GM21367 (cell line): ENCODE measurements at regions not wholly inside any gene's neighbourhood (a gene's known extent, or its start where the extent isn't known, plus 50 kb on each side); places are given as distances from the start of the nearest gene placed in this dataset.
A peak's percentile ranks its signal among the peaks of the same experiment; 100 is the strongest.

Source experiments
- ATAC-seq: cut with Tn5 transposase; IDR thresholded peaks from one replicate; pipeline ENCODE4 v1.9.1; 2021; ENCODE audit not compliant: unreplicated experiment

DNA sequence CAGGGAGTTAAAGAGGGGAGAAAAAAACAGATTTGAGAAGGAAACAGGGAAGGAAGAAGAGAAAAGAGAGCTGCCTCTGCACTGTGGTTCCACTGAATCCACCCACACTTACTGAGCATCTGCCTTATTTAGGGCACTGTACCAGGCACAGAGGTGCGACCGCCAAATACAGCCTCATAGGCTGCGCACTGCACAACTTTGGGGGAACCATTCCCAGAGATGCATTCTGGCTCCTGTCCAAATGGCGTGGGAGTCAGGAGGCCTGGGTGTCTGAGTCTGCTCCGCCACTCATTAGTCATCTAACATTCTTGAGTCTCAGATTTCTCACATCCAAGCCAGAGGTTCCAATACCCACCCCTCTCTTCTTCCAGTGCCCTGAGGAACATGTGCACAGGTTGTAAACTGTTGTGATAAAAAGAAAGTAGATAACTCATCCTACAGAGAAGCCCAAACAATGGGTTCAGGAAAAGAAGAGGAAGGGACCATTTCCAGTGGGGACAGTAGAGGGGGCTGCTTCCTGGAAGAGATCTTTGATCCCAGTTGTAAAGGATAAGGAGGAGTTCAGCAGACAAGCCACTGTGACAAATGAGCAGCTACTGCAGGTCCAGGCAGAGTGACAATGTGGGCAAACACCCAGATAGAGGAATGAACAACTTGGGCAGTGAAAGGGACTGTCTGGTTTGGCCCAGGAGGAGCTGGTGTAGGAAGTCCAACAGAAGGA lies 254.6 kb downstream of the UACA start:
- no peak for ATAC-seq

DNA sequence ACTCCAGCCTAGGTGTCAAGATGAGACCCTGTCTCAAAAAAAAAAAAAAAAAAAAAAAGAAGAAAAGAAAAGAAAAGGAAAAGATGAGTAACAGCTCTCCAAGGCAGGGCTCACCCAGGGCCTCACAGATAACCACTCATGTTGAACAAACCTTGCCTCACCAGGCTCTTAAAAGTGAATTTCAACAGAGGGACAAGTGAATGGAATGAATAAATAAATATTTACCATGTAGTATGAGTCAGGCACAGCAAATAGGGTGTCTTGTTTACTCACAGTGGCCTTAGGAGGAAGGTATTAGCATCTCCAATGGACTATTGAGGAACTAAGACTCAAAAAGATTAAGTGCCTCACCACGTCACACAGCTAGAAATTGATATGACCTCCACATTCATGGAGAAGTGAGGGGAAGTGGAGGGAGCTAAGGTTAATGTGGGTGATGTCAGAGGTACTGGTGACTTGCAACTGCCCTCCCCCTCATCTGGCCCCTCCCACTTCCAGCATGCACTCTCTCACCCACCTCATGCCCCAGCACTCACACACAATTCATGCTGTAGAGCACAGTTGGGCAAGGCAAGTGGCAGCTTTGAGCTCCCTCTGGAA lies 255.5 kb downstream of the UACA start:
- ATAC-seq, result no peak

GRCh38 chr15:70505936-70506912 lies 257.1 kb downstream of the UACA start:
- no peak for ATAC-seq

DNA sequence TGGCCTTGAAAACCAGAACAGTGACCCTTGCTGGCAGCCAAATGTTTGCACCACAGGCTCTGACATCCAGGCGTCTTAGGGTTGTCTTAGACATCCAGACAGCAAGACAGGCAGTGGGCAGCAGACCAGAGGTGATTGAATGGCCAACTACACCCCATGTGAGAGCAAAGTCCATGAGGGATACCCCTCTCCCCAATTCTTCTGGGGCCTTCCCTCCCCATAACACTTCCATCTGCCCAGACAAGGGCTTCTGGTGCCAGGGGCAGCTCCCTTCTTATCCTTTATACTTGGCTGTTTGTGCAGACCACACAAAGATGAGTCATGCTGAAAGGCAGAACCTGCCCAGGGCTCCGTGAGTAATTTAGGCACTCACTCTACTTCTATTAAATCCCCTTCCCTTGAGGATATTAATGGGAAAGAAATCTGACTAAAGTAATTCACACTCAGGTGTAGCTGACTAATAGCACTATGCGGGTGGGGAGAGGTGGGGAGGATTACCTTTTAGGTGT lies 257.9 kb downstream of the UACA start:
- ATAC-seq, result no peak

DNA sequence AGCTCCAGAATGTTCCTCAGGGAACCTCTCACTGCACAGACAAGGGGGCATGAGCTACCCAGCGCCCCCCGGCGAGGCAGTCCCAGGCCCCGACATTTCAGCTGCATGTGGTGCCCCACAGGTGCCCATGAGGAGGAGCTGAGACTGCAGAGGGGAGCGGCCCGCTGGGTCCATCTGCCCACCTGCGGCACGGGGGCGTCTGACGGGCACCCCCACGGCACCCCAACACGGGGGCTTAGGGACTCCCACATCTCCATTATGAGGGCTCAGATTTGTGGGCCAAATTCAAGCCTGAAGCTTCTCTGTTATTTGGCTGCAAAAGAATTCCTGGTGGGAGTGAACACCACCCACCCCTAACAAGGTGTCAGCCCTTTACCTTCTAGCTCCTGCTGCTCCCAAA lies 258.4 kb downstream of the UACA start:
- no peak for ATAC-seq

DNA sequence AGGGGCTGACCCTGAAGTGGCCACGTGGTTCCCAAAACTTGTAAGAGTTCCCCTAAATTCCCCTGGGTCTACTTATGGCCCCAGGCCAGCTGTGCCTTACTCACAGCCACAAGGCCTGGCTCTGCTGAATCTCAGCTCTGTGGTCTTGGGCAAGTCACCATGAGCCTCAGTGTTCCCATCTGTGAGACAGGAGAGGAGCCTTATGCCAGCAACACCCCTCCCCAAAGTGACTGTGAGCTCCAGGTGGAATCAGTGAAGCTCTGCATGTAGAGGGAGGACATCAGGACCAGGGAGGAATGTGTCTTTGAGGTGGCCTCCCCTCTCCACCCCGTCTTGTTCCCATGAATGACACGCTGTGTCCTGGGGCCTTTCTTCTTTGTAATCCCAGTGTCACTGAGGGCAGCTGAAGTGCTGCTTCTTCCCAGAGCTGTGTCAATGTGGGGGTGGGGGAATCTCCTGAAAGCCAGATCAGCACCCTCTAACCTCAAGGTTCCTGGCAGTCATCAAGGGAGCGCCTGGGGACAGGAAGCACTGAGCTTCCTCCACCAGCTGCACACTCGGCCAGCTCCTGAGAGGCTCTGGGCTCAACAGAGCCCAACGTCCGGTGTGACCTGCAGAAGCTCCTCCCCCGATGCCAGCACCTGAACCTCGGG lies 258.9 kb downstream of the UACA start:
- peak; percentile 38 for ATAC-seq

DNA sequence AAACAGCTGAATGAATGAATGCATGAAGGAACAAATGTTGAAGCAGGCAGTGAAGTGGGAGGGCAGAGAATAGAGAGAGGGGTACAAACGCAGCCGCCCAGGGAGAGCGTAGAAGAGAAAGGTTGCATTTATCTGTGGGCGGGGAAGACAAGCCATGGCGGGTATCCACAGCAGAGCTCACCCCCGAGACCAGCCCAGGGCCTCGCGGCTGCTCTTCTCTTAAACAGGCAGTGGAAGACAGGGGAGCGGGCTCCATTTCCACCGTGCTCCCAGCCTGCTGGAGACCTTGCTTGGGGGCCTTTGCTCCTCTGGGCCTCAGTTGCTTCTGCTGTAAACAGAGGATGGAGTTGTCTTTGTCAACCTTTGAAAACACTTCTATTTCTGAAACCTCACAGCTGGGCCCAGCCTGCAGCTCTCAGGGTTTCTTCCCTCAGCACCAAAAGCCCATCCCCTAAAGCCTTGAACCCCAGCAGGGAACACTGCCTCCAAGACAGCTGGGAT lies 259.5 kb downstream of the UACA start:
- no peak for ATAC-seq

DNA sequence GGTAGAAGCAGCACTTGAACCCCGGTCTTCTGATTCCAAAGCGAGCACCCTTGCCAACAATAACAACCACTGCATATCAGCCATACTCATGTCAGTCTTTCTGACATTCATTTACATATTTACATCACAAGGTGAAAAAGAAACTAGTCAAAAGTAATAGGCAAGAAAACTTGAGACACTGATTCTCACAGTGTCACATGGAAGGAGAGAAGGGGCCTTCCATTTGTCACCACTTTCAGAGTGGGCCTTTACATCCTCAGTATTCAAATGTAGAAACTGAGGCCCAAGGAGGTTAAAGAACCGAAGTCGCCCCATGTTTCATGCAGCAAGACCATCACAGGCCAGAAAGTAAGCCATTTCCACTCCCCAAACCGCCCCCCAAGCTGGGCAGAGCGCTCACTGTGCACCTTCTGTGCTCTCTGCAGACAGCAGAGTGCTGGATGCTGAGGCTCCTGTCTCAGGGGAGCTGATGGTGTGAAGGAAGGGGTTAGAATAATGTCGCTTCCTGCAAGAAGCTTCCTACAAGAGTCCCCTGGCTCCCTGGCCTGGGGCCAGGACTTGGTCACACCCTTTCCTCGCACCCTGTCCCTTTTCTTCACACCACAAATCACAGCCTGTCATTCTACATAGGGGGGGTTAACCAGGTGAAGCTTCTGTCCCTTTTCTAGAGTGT lies 260.1 kb downstream of the UACA start:
- ATAC-seq, result no peak

DNA sequence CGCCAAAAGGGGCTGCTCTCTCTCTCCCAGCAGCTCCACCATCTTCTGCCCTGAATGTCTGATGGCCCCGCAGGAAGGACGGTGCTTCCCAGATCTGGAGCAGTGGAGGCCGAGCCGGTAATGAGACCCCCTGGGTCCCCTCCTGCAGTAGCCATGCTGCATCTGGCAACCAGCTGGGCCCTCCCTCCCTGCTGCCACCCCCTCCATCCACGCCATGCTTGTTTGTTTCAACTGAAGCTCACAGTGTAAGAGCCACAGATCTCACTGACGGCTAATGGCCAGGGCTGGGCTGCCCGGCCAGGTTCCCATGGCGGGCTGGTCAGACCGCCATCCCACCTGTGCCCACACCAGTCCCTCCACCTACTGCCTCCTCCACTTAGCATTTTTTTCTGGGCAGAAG lies 260.8 kb downstream of the UACA start:
- ATAC-seq, result no peak

DNA sequence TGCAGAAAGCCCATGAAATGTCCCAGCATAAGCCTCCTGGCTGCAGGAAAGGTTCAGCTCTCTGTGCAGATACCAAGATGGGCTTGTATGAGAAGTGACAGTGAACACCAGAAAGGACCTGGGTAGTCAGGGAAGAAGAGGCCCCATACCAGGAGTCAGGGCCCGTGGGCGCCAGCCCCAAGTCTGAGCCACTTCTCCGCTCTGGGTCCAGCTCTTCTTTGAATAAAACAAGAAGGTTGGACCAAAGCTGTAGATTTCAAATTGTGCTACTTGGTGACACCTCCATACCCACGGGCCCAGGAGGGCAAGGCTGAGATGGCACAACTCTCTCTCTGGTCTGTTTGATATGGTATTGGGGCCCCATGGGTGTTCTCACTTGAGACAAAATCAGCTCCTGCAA lies 261.5 kb downstream of the UACA start:
- no peak for ATAC-seq

- no peak for ATAC-seq
These were observed 262.1 kb downstream of the UACA start for GRCh38 chr15:70501121-70501727.

DNA sequence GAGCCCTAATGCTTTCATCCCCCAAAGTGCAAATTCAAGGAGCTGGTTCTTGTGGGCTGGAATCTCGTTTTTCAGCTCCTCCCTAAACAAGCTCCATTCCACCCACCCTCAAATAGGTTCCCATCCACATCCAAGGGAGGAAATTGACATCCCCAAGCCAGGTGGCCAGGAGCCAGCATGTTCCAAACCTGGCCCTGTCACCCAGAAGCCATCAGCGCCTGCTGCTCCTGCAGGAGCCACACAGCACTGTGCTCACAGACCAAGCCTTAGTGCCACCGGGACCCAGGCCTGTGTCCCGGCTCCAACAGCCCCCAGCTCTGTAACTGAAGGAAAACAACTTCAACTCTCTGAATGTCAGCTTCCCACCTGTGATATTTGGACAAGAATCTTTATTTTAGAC lies 263.6 kb downstream of the UACA start:
- no peak for ATAC-seq

DNA sequence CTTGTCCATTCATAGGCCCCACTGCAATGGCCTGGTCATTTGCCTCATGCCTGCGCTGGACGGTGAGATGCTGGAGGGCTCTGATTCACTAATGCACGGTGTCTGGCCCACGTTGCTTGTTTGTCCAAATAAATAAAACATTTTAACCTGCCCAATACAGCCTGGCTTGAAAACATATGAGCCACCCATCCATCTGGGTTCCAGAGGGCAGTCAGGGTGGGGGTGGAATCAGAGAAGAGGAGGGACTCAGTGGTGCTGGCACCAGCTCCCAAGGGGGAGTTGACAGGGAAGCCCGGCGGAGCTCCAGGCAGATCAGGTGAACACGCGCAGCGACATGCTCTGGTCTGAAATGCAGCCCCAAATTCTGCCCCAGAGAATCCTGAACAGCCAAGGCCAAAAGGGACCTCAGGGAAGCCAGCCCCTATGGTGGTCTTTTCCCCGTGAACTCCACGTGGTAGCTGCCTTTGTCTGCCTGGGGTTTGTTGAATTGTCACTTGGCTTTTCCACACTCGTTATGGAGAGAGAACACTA lies 265.2 kb downstream of the UACA start:
- ATAC-seq, result no peak

DNA sequence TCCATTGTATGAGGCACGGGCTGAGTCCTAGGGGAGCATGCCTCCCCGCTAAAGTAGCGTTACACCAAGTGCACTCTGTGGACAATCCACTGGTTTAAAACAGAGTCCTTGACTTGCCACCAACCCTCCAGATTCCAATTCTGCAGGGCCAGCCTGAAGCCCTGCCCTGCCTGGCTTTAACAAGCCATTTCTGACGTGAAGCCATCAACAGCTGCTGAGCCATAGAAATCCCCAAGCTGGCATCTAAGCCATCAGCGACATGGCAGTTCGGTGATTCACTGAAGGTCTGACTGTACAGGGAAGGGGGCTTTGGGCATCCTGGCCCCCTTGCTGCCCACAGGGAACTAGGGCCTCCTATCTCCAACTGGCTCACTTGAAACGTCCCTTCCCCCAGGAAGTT lies 265.7 kb downstream of the UACA start:
- no peak for ATAC-seq

DNA sequence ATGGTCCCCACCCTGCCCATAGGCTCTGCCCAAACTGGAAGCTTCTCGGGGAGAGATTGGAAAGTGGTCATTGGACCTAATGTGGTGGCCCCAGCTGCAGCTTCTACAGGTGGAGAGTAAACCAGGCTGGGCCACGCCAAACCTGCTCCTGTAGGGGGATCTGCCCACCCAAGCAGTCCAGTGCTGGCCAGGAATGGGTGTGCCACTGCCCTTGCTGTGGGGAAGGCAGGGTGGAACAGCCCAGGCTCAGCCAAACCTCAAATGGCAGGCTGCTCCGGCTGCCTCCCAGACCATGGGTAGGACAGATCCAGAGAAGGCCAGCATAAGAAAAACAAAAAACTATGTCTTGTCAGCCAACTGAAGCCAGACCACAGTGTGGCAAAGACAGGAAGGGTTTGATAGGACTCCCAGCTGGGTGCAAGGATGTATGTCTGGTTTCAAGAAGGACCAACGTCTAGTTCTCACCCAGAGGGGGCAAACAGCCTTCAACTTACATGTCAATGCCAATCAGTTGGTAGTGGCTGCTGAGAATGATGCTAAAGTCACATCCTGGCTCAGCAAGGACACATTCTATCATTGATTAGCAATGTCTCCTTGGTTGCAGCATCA lies 267.3 kb downstream of the UACA start:
- ATAC-seq, result no peak

GRCh38 chr15:70494852-70495571 lies 268.3 kb downstream of the UACA start:
- no peak for ATAC-seq

- ATAC-seq, result no peak
These were observed 268.9 kb downstream of the UACA start for GRCh38 chr15:70494517-70494851.

- no peak for ATAC-seq
These were observed 269.4 kb downstream of the UACA start for GRCh38 chr15:70493787-70494516.
